Naive thymus-derived CD4-positive, alpha-beta T cell (primary cell): ENCODE measurements at regions not wholly inside any gene's neighbourhood (a gene's known extent, or its start where the extent isn't known, plus 50 kb on each side); places are given as distances from the start of the nearest gene placed in this dataset.

Experiments used
- ATAC-seq: fragments of 150-1000 bp; cut with Tn5 transposase; 2 replicates; pipeline ENCODE4 v1.10.0; 2021; ENCODE audit warnings: mild to moderate bottlenecking, moderate library complexity
- CTCF ChIA-PET: fragments of 350-600 bp; sonication (Branson Sonifier 250); formaldehyde crosslinking; loops from one replicate; lab custom pipeline; 2021; ENCODE audit warnings: antibody characterized with exemption; lab: Charles Lee
- POLR2A ChIA-PET: fragments of 350-600 bp; sonication (Branson Sonifier 250); formaldehyde crosslinking; loops from one replicate; lab custom pipeline; 2021; ENCODE audit warnings: antibody characterized with exemption, inconsistent platforms; lab: Charles Lee
- DNase-seq, 9 donors: peaks; one replicate each; pipeline versions ENCODE4 v3.0.0 to v3.0.0-alpha.2; 2020 to 2022; ENCODE audit warnings: mixed read lengths in 1 of 9
- H3K27ac ChIP-seq: one replicate; pipeline ENCODE4 v1.7.0; 2013; ENCODE audit warnings: mild to moderate bottlenecking, low read depth, low read length, moderate library complexity
- H3K27me3 ChIP-seq, 2 donors: one replicate each; pipeline ENCODE4 v1.7.0; 2013; ENCODE audit warnings: low read length in 2 of 2, mild to moderate bottlenecking in 2 of 2, moderate library complexity in 2 of 2; ENCODE audit not compliant: control insufficient read depth in 2 of 2, insufficient read depth in 2 of 2
- H3K36me3 ChIP-seq, 3 experiments: 1 replicate in 2 of 3; 2 replicates in 1 of 3; pipeline ENCODE4 v1.7.0; 2013; ENCODE audit warnings: low read length in 3 of 3, mild to moderate bottlenecking in 3 of 3, moderate library complexity in 1 of 3; ENCODE audit not compliant: insufficient read depth in 3 of 3, control insufficient read depth in 2 of 3
- H3K4me1 ChIP-seq, 2 donors: one replicate each; pipeline ENCODE4 v1.7.0; 2013; ENCODE audit warnings: low read length in 2 of 2, mild to moderate bottlenecking in 2 of 2, moderate library complexity in 1 of 2; ENCODE audit not compliant: control insufficient read depth in 2 of 2, insufficient read depth in 2 of 2
- H3K4me3 ChIP-seq: 2 replicates; pipeline ENCODE4 v1.7.0; 2013; ENCODE audit warnings: mild to moderate bottlenecking, low read length
- H3K9me3 ChIP-seq, 3 experiments: 1 replicate in 2 of 3; 2 replicates in 1 of 3; pipeline ENCODE4 v1.7.0; 2013; ENCODE audit warnings: low read length in 3 of 3; ENCODE audit not compliant: control insufficient read depth in 2 of 3
- H3K27ac Mint-ChIP-seq, 9 donors: one replicate each; pipeline ENCODE4 v1.8.0; 2020 to 2022; ENCODE audit warnings: mixed read lengths in 9 of 9, mild to moderate bottlenecking in 8 of 9, moderate library complexity in 5 of 9, inconsistent platforms in 2 of 9
- H3K27me3 Mint-ChIP-seq, 5 donors: one replicate each; pipeline ENCODE4 v1.8.0; 2021 to 2022; ENCODE audit warnings: mixed read lengths in 5 of 5, mild to moderate bottlenecking in 1 of 5
- H3K36me3 Mint-ChIP-seq, 5 donors: one replicate each; pipeline ENCODE4 v1.8.0; 2020 to 2022; ENCODE audit warnings: mixed read lengths in 5 of 5, mild to moderate bottlenecking in 3 of 5, inconsistent platforms in 1 of 5
- H3K4me1 Mint-ChIP-seq, 7 donors: one replicate each; pipeline ENCODE4 v1.8.0; 2020 to 2022; ENCODE audit warnings: mixed read lengths in 7 of 7, mild to moderate bottlenecking in 3 of 7, inconsistent platforms in 1 of 7
- H3K4me3 Mint-ChIP-seq, 10 donors: one replicate each; pipeline ENCODE4 v1.8.0; 2020 to 2022; ENCODE audit warnings: mild to moderate bottlenecking in 10 of 10, mixed read lengths in 10 of 10, moderate library complexity in 6 of 10, inconsistent platforms in 2 of 10
- H3K9me3 Mint-ChIP-seq, 11 donors: one replicate each; pipeline ENCODE4 v1.8.0; 2020 to 2022; ENCODE audit warnings: mixed read lengths in 11 of 11, mild to moderate bottlenecking in 4 of 11, inconsistent platforms in 1 of 11, moderate library complexity in 1 of 11
- intact Hi-C, 2 donors: fragments of 100-400 bp; cut with micrococcal nuclease; formaldehyde crosslinking; loops; one replicate each; pipeline ENCODE4 v1.15.1; 2023

- Histone ChIP-seq H3K27me3 (no peaks in the 10 kb centered on the region), H3K4me3 (no peak overlapping the region), H3K27ac (no peak overlapping the region), H3K9me3 (no peaks in the 10 kb centered on the region), H3K4me1 (no peaks in the 10 kb centered on the region), H3K36me3 (no peaks in the 10 kb centered on the region)
- Mint-ChIP-seq H3K27ac (no peak overlapping the region), H3K4me1 (no peaks in the 10 kb centered on the region), H3K4me3 (no peak overlapping the region), H3K36me3 (no peaks in the 10 kb centered on the region), H3K9me3 (peaks cover 3 to 34% (median 7%) of the 10 kb centered on the region in 11 donors), H3K27me3 (no peaks in the 10 kb centered on the region)
- DNase-seq (no peak), ATAC-seq (no peak)
- intact Hi-C loops, result no loop called here
- ChIA-PET POLR2A (no interaction called here), CTCF (no interaction called here)
Measured at GRCh38 chr16:60328152-60328551, 1594.0 kb upstream of the GOT2 start.

- Histone ChIP-seq H3K27me3 (no peaks in the 10 kb centered on the region), H3K36me3 (no peaks in the 10 kb centered on the region), H3K27ac (no peak overlapping the region), H3K4me1 (no peaks in the 10 kb centered on the region), H3K4me3 (no peak overlapping the region), H3K9me3 (no peaks in the 10 kb centered on the region)
- H3K9me3 Mint-ChIP-seq, result peaks cover 0 to 30% (median 7%) of the 10 kb centered on the region in 11 donors
- H3K36me3 Mint-ChIP-seq, result no peaks in the 10 kb centered on the region
- H3K27me3 Mint-ChIP-seq, result no peaks in the 10 kb centered on the region
- CTCF ChIA-PET, result no interaction called here
- H3K4me1 Mint-ChIP-seq, result no peaks in the 10 kb centered on the region
- ATAC-seq (no peak), DNase-seq (no peak)
- no peak overlapping the region for H3K4me3 Mint-ChIP-seq
- POLR2A ChIA-PET, result no interaction called here
- H3K27ac Mint-ChIP-seq, result no peak overlapping the region
- intact Hi-C loops, result no loop called here
Measured at GRCh38 chr16:60318486-60318885, 1584.4 kb upstream of the GOT2 start.

GRCh38 chr16:60310846-60311445 lies 1576.8 kb upstream of the GOT2 start:
- Mint-ChIP-seq H3K4me1 (no peaks in the 10 kb centered on the region), H3K27ac (no peak overlapping the region), H3K9me3 (peaks cover 0 to 17% (median 13%) of the 10 kb centered on the region in 11 donors), H3K27me3 (no peaks in the 10 kb centered on the region), H3K4me3 (no peak overlapping the region), H3K36me3 (no peaks in the 10 kb centered on the region)
- CTCF ChIA-PET, result no interaction called here
- Histone ChIP-seq H3K27me3 (no peaks in the 10 kb centered on the region), H3K4me1 (no peaks in the 10 kb centered on the region), H3K36me3 (no peaks in the 10 kb centered on the region), H3K4me3 (no peak overlapping the region), H3K27ac (no peak overlapping the region), H3K9me3 (no peaks in the 10 kb centered on the region)
- POLR2A ChIA-PET, result no interaction called here
- no peak for DNase-seq
- intact Hi-C loops, result no loop called here
- ATAC-seq, result no peak

GRCh38 chr16:60304720-60305119 lies 1570.6 kb upstream of the GOT2 start:
- ChIA-PET CTCF (no interaction called here), POLR2A (no interaction called here)
- Histone ChIP-seq H3K27me3 (no peaks in the 10 kb centered on the region), H3K4me1 (no peaks in the 10 kb centered on the region), H3K36me3 (no peaks in the 10 kb centered on the region), H3K27ac (no peak overlapping the region), H3K4me3 (no peak overlapping the region), H3K9me3 (no peaks in the 10 kb centered on the region)
- DNase-seq (no peak), ATAC-seq (no peak)
- Mint-ChIP-seq H3K36me3 (no peaks in the 10 kb centered on the region), H3K27ac (no peak overlapping the region), H3K4me1 (no peaks in the 10 kb centered on the region), H3K9me3 (peaks cover 0 to 25% (median 10%) of the 10 kb centered on the region in 11 donors), H3K4me3 (no peak overlapping the region), H3K27me3 (no peaks in the 10 kb centered on the region)
- intact Hi-C loops, result no loop called here

- no peaks in the 10 kb centered on the region for H3K36me3 ChIP-seq
- ATAC-seq (no peak), DNase-seq (no peak)
- Mint-ChIP-seq H3K27ac (no peak overlapping the region), H3K9me3 (peaks cover 0 to 23% (median 10%) of the 10 kb centered on the region in 11 donors), H3K27me3 (no peaks in the 10 kb centered on the region), H3K4me3 (no peak overlapping the region), H3K4me1 (no peaks in the 10 kb centered on the region), H3K36me3 (no peaks in the 10 kb centered on the region)
- intact Hi-C loops, result no loop called here
- H3K27ac ChIP-seq, result no peak overlapping the region
- H3K27me3 ChIP-seq, result no peaks in the 10 kb centered on the region
- H3K4me3 ChIP-seq, result no peak overlapping the region
- CTCF ChIA-PET, result no interaction called here
- H3K9me3 ChIP-seq, result no peaks in the 10 kb centered on the region
- POLR2A ChIA-PET, result no interaction called here
- H3K4me1 ChIP-seq, result no peaks in the 10 kb centered on the region
Measured at GRCh38 chr16:60304066-60304465, 1570.0 kb upstream of the GOT2 start.

GRCh38 chr16:60302676-60303075 lies 1568.6 kb upstream of the GOT2 start:
- H3K36me3 Mint-ChIP-seq, result no peaks in the 10 kb centered on the region
- CTCF ChIA-PET, result no interaction called here
- Histone ChIP-seq H3K27me3 (no peaks in the 10 kb centered on the region), H3K27ac (no peak overlapping the region), H3K9me3 (no peaks in the 10 kb centered on the region), H3K4me1 (no peaks in the 10 kb centered on the region), H3K4me3 (no peak overlapping the region), H3K36me3 (no peaks in the 10 kb centered on the region)
- POLR2A ChIA-PET, result no interaction called here
- H3K27ac Mint-ChIP-seq, result no peak overlapping the region
- no peaks in the 10 kb centered on the region for H3K27me3 Mint-ChIP-seq
- ATAC-seq (no peak), DNase-seq (no peak)
- no peaks in the 10 kb centered on the region for H3K4me1 Mint-ChIP-seq
- intact Hi-C loops, result no loop called here
- H3K4me3 Mint-ChIP-seq, result no peak overlapping the region
- H3K9me3 Mint-ChIP-seq, result peaks cover 0 to 29% (median 6%) of the 10 kb centered on the region in 11 donors

GRCh38 chr16:60302261-60302660 lies 1568.1 kb upstream of the GOT2 start:
- no peaks in the 10 kb centered on the region for H3K27me3 ChIP-seq
- intact Hi-C loops, result no loop called here
- H3K36me3 Mint-ChIP-seq, result no peaks in the 10 kb centered on the region
- ChIA-PET POLR2A (no interaction called here), CTCF (no interaction called here)
- H3K4me3 ChIP-seq, result no peak overlapping the region
- ATAC-seq, result no peak
- H3K9me3 ChIP-seq, result no peaks in the 10 kb centered on the region
- no peak overlapping the region for H3K27ac Mint-ChIP-seq
- H3K4me1 Mint-ChIP-seq, result no peaks in the 10 kb centered on the region
- DNase-seq, result no peak
- H3K27me3 Mint-ChIP-seq, result no peaks in the 10 kb centered on the region
- peaks cover 0 to 34% (median 7%) of the 10 kb centered on the region in 11 donors for H3K9me3 Mint-ChIP-seq
- no peaks in the 10 kb centered on the region for H3K4me1 ChIP-seq
- H3K4me3 Mint-ChIP-seq, result no peak overlapping the region
- no peaks in the 10 kb centered on the region for H3K36me3 ChIP-seq
- H3K27ac ChIP-seq, result no peak overlapping the region
